ENCODE measurements at regions not wholly inside any gene's neighbourhood (a gene's known extent, or its start where the extent isn't known, plus 50 kb on each side); places are given as distances from the start of the nearest gene placed in this dataset.

- H3K9me3 ChIP-seq, result no peaks in the 10 kb centered on the region
- no peak for TF ChIP-seq POLR2A (IDR thresholded peaks at IDR 0.05)
- no peak for TF ChIP-seq POLR2AphosphoS5 (IDR thresholded peaks at IDR 0.05)
- TF ChIP-seq CTCF (IDR thresholded peaks at IDR 0.05), result no peak
- H3K27ac ChIP-seq, result no peak overlapping the region
- no peak for DNase-seq
- H3K36me3 ChIP-seq, result no peaks in the 10 kb centered on the region
- H3K4me1 ChIP-seq, result no peaks in the 10 kb centered on the region
- no peaks in the 10 kb centered on the region for H3K27me3 ChIP-seq
- H3K4me3 ChIP-seq, result no peak overlapping the region
- intact Hi-C loops (cut with DNase I), result no loop called here
These were observed 712.1 kb upstream of the MMS22L start for GRCh38 chr6:97995158-97995557.

- WGBS, 2 donors, result 88 to 89% methylated on average over 1 of the region's 1 CpG
- no peaks in the 10 kb centered on the region for H3K27me3 ChIP-seq
- H3K4me3 ChIP-seq, result no peak overlapping the region
- no peak for DNase-seq
- peaks cover 0 to 2% (median 0%) of the 10 kb centered on the region in 4 donors for H3K9me3 ChIP-seq
- TF ChIP-seq CTCF (IDR thresholded peaks at IDR 0.05) (no peak), POLR2AphosphoS5 (IDR thresholded peaks at IDR 0.05) (no peak), EP300 (IDR thresholded peaks at IDR 0.05) (no peak), POLR2A (IDR thresholded peaks at IDR 0.05) (no peak)
- intact Hi-C loops (cut with DNase I), result no loop called here
- no peak overlapping the region for H3K27ac ChIP-seq
- no peaks in the 10 kb centered on the region for H3K4me1 ChIP-seq
- no peaks in the 10 kb centered on the region for H3K36me3 ChIP-seq
These were observed 719.7 kb upstream of the MMS22L start for GRCh38 chr6:98002678-98003077.

- Histone ChIP-seq H3K27ac (no peak overlapping the region), H3K36me3 (no peaks in the 10 kb centered on the region), H3K4me1 (peaks cover 0 to 7% (median 0%) of the 10 kb centered on the region in 4 donors), H3K4me3 (no peak overlapping the region), H3K27me3 (no peaks in the 10 kb centered on the region), H3K9me3 (no peaks in the 10 kb centered on the region)
- no peak for TF ChIP-seq POLR2A (IDR thresholded peaks at IDR 0.05)
- no peak for TF ChIP-seq POLR2AphosphoS5 (IDR thresholded peaks at IDR 0.05)
- no peak for TF ChIP-seq CTCF (IDR thresholded peaks at IDR 0.05)
- no peak for TF ChIP-seq EP300 (IDR thresholded peaks at IDR 0.05)
- intact Hi-C loops (cut with DNase I), result no loop called here
- 12 to 49% methylated on average over 6 of the region's 6 CpGs for WGBS, 2 donors
- DNase-seq, result no peak
These were observed 731.6 kb upstream of the MMS22L start for GRCh38 chr6:98014442-98015201.

- Histone ChIP-seq H3K27me3 (no peaks in the 10 kb centered on the region), H3K36me3 (no peaks in the 10 kb centered on the region), H3K27ac (no peak overlapping the region), H3K9me3 (no peaks in the 10 kb centered on the region), H3K4me1 (peaks cover 0 to 7% (median 0%) of the 10 kb centered on the region in 4 donors), H3K4me3 (no peak overlapping the region)
- DNase-seq, result no peak
- TF ChIP-seq POLR2A (IDR thresholded peaks at IDR 0.05), result no peak
- no peak for TF ChIP-seq POLR2AphosphoS5 (IDR thresholded peaks at IDR 0.05)
- TF ChIP-seq EP300 (IDR thresholded peaks at IDR 0.05), result no peak
- no peak for TF ChIP-seq CTCF (IDR thresholded peaks at IDR 0.05)
- 78 to 81% methylated on average over 4 of the region's 4 CpGs for WGBS, 2 donors
- intact Hi-C loops (cut with DNase I), result no loop called here
These were observed 733.5 kb upstream of the MMS22L start for GRCh38 chr6:98016565-98016964.

DNA sequence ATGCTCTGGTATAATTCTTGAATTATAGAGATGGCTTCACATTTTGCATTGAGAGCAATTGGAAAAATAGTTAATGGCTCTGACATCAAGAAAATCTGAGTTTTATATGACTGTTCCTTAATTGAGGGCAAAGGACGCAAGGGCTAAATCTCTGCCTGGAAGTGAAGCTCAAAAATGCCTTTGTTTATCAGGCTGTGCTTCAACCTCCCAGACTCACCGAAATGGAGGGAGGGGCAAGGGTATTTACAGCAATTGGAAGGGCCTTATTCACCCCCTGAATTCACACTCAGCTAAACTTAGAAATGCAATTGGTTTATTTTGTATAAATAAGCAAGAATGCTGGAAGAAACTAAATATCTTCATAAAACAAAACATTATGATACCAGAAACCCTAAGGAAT is 737.2 kb upstream of the MMS22L start:
- H3K36me3 ChIP-seq, result no peaks in the 10 kb centered on the region
- WGBS, 2 donors, result 14 to 52% methylated on average over 2 of the region's 2 CpGs
- H3K4me1 ChIP-seq, result no peaks in the 10 kb centered on the region
- no peaks in the 10 kb centered on the region for H3K27me3 ChIP-seq
- no peaks in the 10 kb centered on the region for H3K9me3 ChIP-seq
- no peak for TF ChIP-seq CTCF (IDR thresholded peaks at IDR 0.05)
- no peak for TF ChIP-seq EP300 (IDR thresholded peaks at IDR 0.05)
- no peak for TF ChIP-seq POLR2AphosphoS5 (IDR thresholded peaks at IDR 0.05)
- TF ChIP-seq POLR2A (IDR thresholded peaks at IDR 0.05), result no peak
- intact Hi-C loops (cut with DNase I), result no loop called here
- no peak for DNase-seq
- no peak overlapping the region for H3K27ac ChIP-seq
- no peak overlapping the region for H3K4me3 ChIP-seq

All from sigmoid colon (tissue), 6 donors.